ENCODE measurements at regions not wholly inside any gene's neighbourhood (a gene's known extent, or its start where the extent isn't known, plus 50 kb on each side); places are given as distances from the start of the nearest gene placed in this dataset.

- CTCF ChIA-PET, result no interaction called here
- DNase-seq (ENCODE audit: extremely low spot score), result no peak
- TF ChIP-seq SP1 (IDR thresholded peaks at IDR 0.05) (no peak), FOXK2 (IDR thresholded peaks at IDR 0.05) (no peak), LEF1 (IDR thresholded peaks at IDR 0.05; ENCODE audit: borderline replicate concordance) (no peak), L3MBTL2 (conservative IDR thresholded peaks at IDR 0.05) (no peak), FOXM1 (IDR thresholded peaks at IDR 0.05; ENCODE audit: borderline replicate concordance) (no peak), BHLHE40 (IDR thresholded peaks at IDR 0.05; ENCODE audit: borderline replicate concordance) (no peak), SUZ12 (IDR thresholded peaks at IDR 0.05) (no peak), TARDBP (IDR thresholded peaks at IDR 0.05) (no peak), NFRKB (IDR thresholded peaks at IDR 0.05) (no peak), ARNT (IDR thresholded peaks at IDR 0.05) (no peak), ZNF384 (IDR thresholded peaks at IDR 0.05) (no peak), CTBP1 (IDR thresholded peaks at IDR 0.05; ENCODE audit: borderline replicate concordance) (no peak), FOXA1 (IDR thresholded peaks at IDR 0.05) (no peak), HDGF (IDR thresholded peaks at IDR 0.05; ENCODE audit: borderline replicate concordance) (no peak), PKNOX1 (IDR thresholded peaks at IDR 0.05) (no peak), ELF4 (IDR thresholded peaks at IDR 0.05) (no peak)
- POLR2A ChIA-PET, result no interaction called here
Measured at GRCh38 chr5:25345240-25345771, 700.5 kb upstream of the CDH10 start.

- TF ChIP-seq L3MBTL2 (conservative IDR thresholded peaks at IDR 0.05) (no peak), FOXA1 (IDR thresholded peaks at IDR 0.05) (no peak), SP1 (IDR thresholded peaks at IDR 0.05) (no peak), BHLHE40 (IDR thresholded peaks at IDR 0.05; ENCODE audit: borderline replicate concordance) (no peak), FOXK2 (IDR thresholded peaks at IDR 0.05) (no peak), CTBP1 (IDR thresholded peaks at IDR 0.05; ENCODE audit: borderline replicate concordance) (no peak), ARNT (IDR thresholded peaks at IDR 0.05) (no peak), NFRKB (IDR thresholded peaks at IDR 0.05) (no peak), HDGF (IDR thresholded peaks at IDR 0.05; ENCODE audit: borderline replicate concordance) (no peak), ZNF384 (IDR thresholded peaks at IDR 0.05) (no peak), FOXM1 (IDR thresholded peaks at IDR 0.05; ENCODE audit: borderline replicate concordance) (no peak), LEF1 (IDR thresholded peaks at IDR 0.05; ENCODE audit: borderline replicate concordance) (no peak), PKNOX1 (IDR thresholded peaks at IDR 0.05) (no peak)
- POLR2A ChIA-PET, result no interaction called here
- CTCF ChIA-PET, result interaction anchor here (0.6 kb wide), 1 partner anchor 178 kb away, joined by 3 read pairs; no protein-coding TSS in a partner anchor
- no peak for DNase-seq (ENCODE audit: extremely low spot score)
Measured at GRCh38 chr5:25339541-25339940, 694.8 kb upstream of the CDH10 start.

- no peak for TF ChIP-seq LEF1 (IDR thresholded peaks at IDR 0.05; ENCODE audit: borderline replicate concordance)
- TF ChIP-seq FOXA1 (IDR thresholded peaks at IDR 0.05), result no peak
- no peak for TF ChIP-seq CTBP1 (IDR thresholded peaks at IDR 0.05; ENCODE audit: borderline replicate concordance)
- TF ChIP-seq HDGF (IDR thresholded peaks at IDR 0.05; ENCODE audit: borderline replicate concordance), result no peak
- no peak for TF ChIP-seq L3MBTL2 (conservative IDR thresholded peaks at IDR 0.05)
- no peak for TF ChIP-seq PKNOX1 (IDR thresholded peaks at IDR 0.05)
- TF ChIP-seq SP1 (IDR thresholded peaks at IDR 0.05), result no peak
- TF ChIP-seq FOXK2 (IDR thresholded peaks at IDR 0.05), result no peak
- no peak for TF ChIP-seq TARDBP (IDR thresholded peaks at IDR 0.05)
- no peak for TF ChIP-seq ARNT (IDR thresholded peaks at IDR 0.05)
- no peak for TF ChIP-seq ZNF384 (IDR thresholded peaks at IDR 0.05)
- TF ChIP-seq NFRKB (IDR thresholded peaks at IDR 0.05), result no peak
- TF ChIP-seq SUZ12 (IDR thresholded peaks at IDR 0.05), result no peak
- ChIA-PET POLR2A (no interaction called here), CTCF (no interaction called here)
- no peak for DNase-seq (ENCODE audit: extremely low spot score)
Measured at GRCh38 chr5:25334350-25334749, 689.6 kb upstream of the CDH10 start.

- TF ChIP-seq HDGF (IDR thresholded peaks at IDR 0.05; ENCODE audit: borderline replicate concordance), result no peak
- no peak for TF ChIP-seq FOXK2 (IDR thresholded peaks at IDR 0.05)
- no peak for TF ChIP-seq TARDBP (IDR thresholded peaks at IDR 0.05)
- DNase-seq (ENCODE audit: extremely low spot score), result no peak
- POLR2A ChIA-PET, result no interaction called here
- CTCF ChIA-PET, result no interaction called here
Measured at GRCh38 chr5:25330721-25331120, 685.9 kb upstream of the CDH10 start.

DNA sequence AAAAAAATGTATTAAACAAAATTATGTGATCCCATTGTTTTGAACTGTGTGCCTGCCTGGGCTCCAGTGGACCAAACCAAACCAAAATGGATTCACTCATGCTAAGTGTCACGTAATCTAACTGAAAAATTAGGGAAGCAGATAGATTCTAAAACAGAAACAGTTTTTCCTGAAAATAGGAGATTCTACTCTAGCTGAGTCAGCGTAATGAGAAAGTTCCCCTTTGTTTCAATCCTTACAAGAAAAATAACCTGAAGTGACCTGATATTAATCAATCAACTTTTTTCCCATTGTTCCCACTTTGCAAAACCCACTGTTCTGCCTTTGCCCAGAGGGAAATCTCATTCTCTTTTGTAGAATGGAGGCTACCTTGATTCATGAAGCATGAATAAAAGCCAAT lies 682.4 kb upstream of the CDH10 start:
- no peak for TF ChIP-seq PKNOX1 (IDR thresholded peaks at IDR 0.05)
- DNase-seq (ENCODE audit: extremely low spot score), result no peak
- POLR2A ChIA-PET, result no interaction called here
- CTCF ChIA-PET, result no interaction called here

- no peak for DNase-seq (ENCODE audit: extremely low spot score)
- POLR2A ChIA-PET, result no interaction called here
- TF ChIP-seq PKNOX1 (IDR thresholded peaks at IDR 0.05) (no peak), NFRKB (IDR thresholded peaks at IDR 0.05) (no peak), ARNT (IDR thresholded peaks at IDR 0.05) (no peak), HDGF (IDR thresholded peaks at IDR 0.05; ENCODE audit: borderline replicate concordance) (no peak), LEF1 (IDR thresholded peaks at IDR 0.05; ENCODE audit: borderline replicate concordance) (no peak), FOXK2 (IDR thresholded peaks at IDR 0.05) (no peak), L3MBTL2 (conservative IDR thresholded peaks at IDR 0.05) (no peak), SUZ12 (IDR thresholded peaks at IDR 0.05) (no peak), TARDBP (IDR thresholded peaks at IDR 0.05) (no peak), ZNF384 (IDR thresholded peaks at IDR 0.05) (no peak), FOXM1 (IDR thresholded peaks at IDR 0.05; ENCODE audit: borderline replicate concordance) (no peak), CTBP1 (IDR thresholded peaks at IDR 0.05; ENCODE audit: borderline replicate concordance) (no peak), SP1 (IDR thresholded peaks at IDR 0.05) (no peak), ELF4 (IDR thresholded peaks at IDR 0.05) (no peak), BHLHE40 (IDR thresholded peaks at IDR 0.05; ENCODE audit: borderline replicate concordance) (no peak), FOXA1 (IDR thresholded peaks at IDR 0.05) (no peak)
- CTCF ChIA-PET, result no interaction called here
Measured at GRCh38 chr5:25301836-25302235, 657.1 kb upstream of the CDH10 start.
